DOHH2 (cell line): ENCODE measurements at regions not wholly inside any gene's neighbourhood (a gene's known extent, or its start where the extent isn't known, plus 50 kb on each side); places are given as distances from the start of the nearest gene placed in this dataset.

Experiments used
- H3F3A ChIP-seq: fragments of 200-600 bp; sonication (generic), shearing (Covaris generic); 2 replicates; pipeline ENCODE4 v1.6.0; 2016; ENCODE audit warnings: antibody characterized with exemption, mild to moderate bottlenecking; ENCODE audit not compliant: control insufficient read depth, insufficient read depth
- H3K27ac ChIP-seq: fragments of 200-600 bp; sonication (generic); 2 replicates; pipeline ENCODE4 v1.5.1; 2014; ENCODE audit warnings: low read depth, mild to moderate bottlenecking, low read length, moderate library complexity
- H3K27me3 ChIP-seq: fragments of 200-600 bp; sonication (generic); 2 replicates; pipeline ENCODE4 v1.6.1; 2014; ENCODE audit warnings: mild to moderate bottlenecking, low read length, mixed read lengths; ENCODE audit not compliant: control insufficient read depth
- H3K36me3 ChIP-seq: fragments of 200-600 bp; sonication (generic); 2 replicates; pipeline ENCODE4 v1.6.1; 2014; ENCODE audit warnings: mild to moderate bottlenecking, low read length, moderate library complexity, mixed read lengths; ENCODE audit not compliant: control insufficient read depth
- H3K4me1 ChIP-seq: fragments of 200-600 bp; sonication (generic); 2 replicates; pipeline ENCODE4 v1.6.1; 2014; ENCODE audit warnings: mild to moderate bottlenecking, low read length, mixed read lengths; ENCODE audit not compliant: control insufficient read depth
- H3K4me2 ChIP-seq: fragments of 200-600 bp; sonication (generic); 2 replicates; pipeline ENCODE4 v1.6.0; 2014; ENCODE audit warnings: mild to moderate bottlenecking, low read length, moderate library complexity
- H3K4me3 ChIP-seq: fragments of 200-600 bp; sonication (generic); 2 replicates; pipeline ENCODE4 v1.5.1; 2014; ENCODE audit warnings: mild to moderate bottlenecking, low read length, mixed read lengths
- H3K79me2 ChIP-seq: fragments of 200-600 bp; sonication (generic); 2 replicates; pipeline ENCODE4 v1.6.1; 2014; ENCODE audit warnings: mild to moderate bottlenecking, low read length, mixed read lengths; ENCODE audit not compliant: control insufficient read depth
- H3K9me2 ChIP-seq: fragments of 200-600 bp; sonication (generic); replicated peaks from 2 replicates; pipeline ENCODE4 v1.6.1; 2014; ENCODE audit warnings: mild to moderate bottlenecking, low read length, mixed read lengths; ENCODE audit not compliant: control insufficient read depth
- H3K9me3 ChIP-seq: fragments of 200-600 bp; sonication (generic); 2 replicates; pipeline ENCODE4 v1.6.1; 2014; ENCODE audit warnings: antibody characterized with exemption, low read length, mixed read lengths; ENCODE audit not compliant: control insufficient read depth, insufficient read depth
- H4K20me1 ChIP-seq: fragments of 200-600 bp; sonication (generic); 2 replicates; pipeline ENCODE4 v1.6.0; 2014; ENCODE audit warnings: low read depth, mild to moderate bottlenecking, antibody characterized with exemption, low read length, moderate library complexity; ENCODE audit not compliant: control insufficient read depth, insufficient read depth
- CTCF ChIP-seq: fragments of 200-600 bp; sonication (generic); IDR thresholded peaks from one replicate; pipeline ENCODE4 v1.5.1; 2014; ENCODE audit warnings: antibody characterized with exemption, mild to moderate bottlenecking, low read depth, low read length; ENCODE audit not compliant: poor library complexity, severe bottlenecking
- EZH2phosphoT487 ChIP-seq: fragments of 200-600 bp; sonication (generic); IDR thresholded peaks from 2 replicates; pipeline ENCODE4 v1.6.1; 2017; ENCODE audit warnings: borderline replicate concordance, mild to moderate bottlenecking, antibody characterized with exemption, low read length, moderate library complexity, mixed read lengths

GRCh38 chr6:6860863-6861262, 246.9 kb upstream of the RREB1 start:
- Histone ChIP-seq H3K36me3 (no peaks in the 10 kb centered on the region), H3K9me3 (no peaks in the 10 kb centered on the region), H3K4me3 (no peak overlapping the region), H3F3A (no peaks in the 10 kb centered on the region), H3K27ac (no peak overlapping the region), H3K27me3 (peaks cover 23% of the 10 kb centered on the region), H3K9me2 (no peaks in the 10 kb centered on the region), H4K20me1 (no peaks in the 10 kb centered on the region), H3K4me1 (no peaks in the 10 kb centered on the region), H3K4me2 (no peak overlapping the region), H3K79me2 (no peaks in the 10 kb centered on the region)
- TF ChIP-seq EZH2phosphoT487: no peak
- no peak for TF ChIP-seq CTCF

GRCh38 chr6:6861351-6861894, 246.3 kb upstream of the RREB1 start:
- Histone ChIP-seq H3F3A (no peaks in the 10 kb centered on the region), H3K4me1 (no peaks in the 10 kb centered on the region), H3K36me3 (no peaks in the 10 kb centered on the region), H4K20me1 (no peaks in the 10 kb centered on the region), H3K4me3 (no peak overlapping the region), H3K27ac (no peak overlapping the region), H3K79me2 (no peaks in the 10 kb centered on the region), H3K9me2 (no peaks in the 10 kb centered on the region), H3K4me2 (no peak overlapping the region), H3K9me3 (no peaks in the 10 kb centered on the region), H3K27me3 (peaks cover 21% of the 10 kb centered on the region)
- TF ChIP-seq CTCF: no peak
- no peak for TF ChIP-seq EZH2phosphoT487

- H3K79me2 ChIP-seq: no peaks in the 10 kb centered on the region
- no peaks in the 10 kb centered on the region for H3K9me3 ChIP-seq
- H3F3A ChIP-seq: no peaks in the 10 kb centered on the region
- no peaks in the 10 kb centered on the region for H3K9me2 ChIP-seq
- no peaks in the 10 kb centered on the region for H3K4me1 ChIP-seq
- no peaks in the 10 kb centered on the region for H3K36me3 ChIP-seq
- H3K27ac ChIP-seq: no peak overlapping the region
- no peaks in the 10 kb centered on the region for H4K20me1 ChIP-seq
- H3K27me3 ChIP-seq: peaks cover 16% of the 10 kb centered on the region
- H3K4me3 ChIP-seq: no peak overlapping the region
- TF ChIP-seq CTCF: no peak
- TF ChIP-seq EZH2phosphoT487: no peak
- H3K4me2 ChIP-seq: no peak overlapping the region
Observed at GRCh38 chr6:6861995-6862394, 245.8 kb upstream of the RREB1 start.
